IMR-90 (cell line): ENCODE measurements at regions not wholly inside any gene's neighbourhood (a gene's known extent, or its start where the extent isn't known, plus 50 kb on each side); places are given as distances from the start of the nearest gene placed in this dataset.

Source experiments
- ATAC-seq: fragments of 200-7000 bp; cut with Tn5 transposase; 2 replicates; pipeline ENCODE4 v1.9.1; 2020; ENCODE audit warnings: low read depth, mild to moderate bottlenecking, moderate library complexity
- BruUV-seq: library from RNA; stranded (reverse); fragments of 400-500 nt; replicated peaks from 2 replicates; lab custom pipeline; 2021; lab: Mats Ljungman, UMichigan
- CTCF ChIA-PET: fragments of 300-600 bp; formaldehyde crosslinking; extraction: SDS; loops from one replicate; lab custom pipeline; 2021; ENCODE audit warnings: antibody characterized with exemption; lab: Yijun Ruan, JAX
- POLR2A ChIA-PET: fragments of 300-600 bp; sonication (Branson Sonifier 250); formaldehyde crosslinking; loops from one replicate; lab custom pipeline; 2022; ENCODE audit warnings: antibody characterized with exemption; ENCODE audit not compliant: unreplicated experiment; lab: Charles Lee
- DNase-seq: peaks from one replicate; pipeline ENCODE4 v3.0.0; 2013
- H2AFZ ChIP-seq: replicated peaks from 2 replicates; pipeline ENCODE3; 2013; ENCODE audit warnings: low read length, mild to moderate bottlenecking; ENCODE audit not compliant: poor library complexity
- H2AK5ac ChIP-seq: 2 replicates; pipeline ENCODE4 v1.6.1; 2013; ENCODE audit warnings: low read depth, low read length, inconsistent platforms
- H2AK9ac ChIP-seq: replicated peaks from 2 replicates; pipeline ENCODE3; 2013; ENCODE audit warnings: mild to moderate bottlenecking, low read depth, low read length, moderate library complexity; ENCODE audit not compliant: poor library complexity
- H2BK120ac ChIP-seq: 2 replicates; pipeline ENCODE4 v1.6.1; 2013; ENCODE audit warnings: low read depth, low read length, inconsistent platforms
- H2BK15ac ChIP-seq: 3 replicates; pipeline ENCODE4 v1.6.1; 2013; ENCODE audit warnings: low read depth, low read length, inconsistent platforms
- H2BK20ac ChIP-seq: 2 replicates; pipeline ENCODE4 v1.6.1; 2013; ENCODE audit warnings: low read depth, mild to moderate bottlenecking, inconsistent platforms, low read length, moderate library complexity
- H2BK5ac ChIP-seq: 2 replicates; pipeline ENCODE4 v1.6.1; 2013; ENCODE audit warnings: mild to moderate bottlenecking, low read depth, low read length, inconsistent platforms; ENCODE audit not compliant: poor library complexity, severe bottlenecking
- H3K14ac ChIP-seq: replicated peaks from 2 replicates; pipeline ENCODE4 v1.6.1; 2013; ENCODE audit warnings: low read depth, low read length, inconsistent platforms
- H3K18ac ChIP-seq: 2 replicates; pipeline ENCODE4 v1.6.1; 2013; ENCODE audit warnings: low read depth, low read length, control low read depth
- H3K23ac ChIP-seq: 2 replicates; pipeline ENCODE4 v1.6.1; 2013; ENCODE audit warnings: low read depth, low read length, inconsistent platforms
- H3K27ac ChIP-seq: 2 replicates; pipeline ENCODE4 v1.5.1; 2013; ENCODE audit warnings: mild to moderate bottlenecking, control low read depth, low read length; ENCODE audit not compliant: insufficient read depth
- H3K27me3 ChIP-seq: 2 replicates; pipeline ENCODE4 v1.6.1; 2013; ENCODE audit warnings: low read length; ENCODE audit not compliant: control insufficient read depth, insufficient read depth
- H3K36me3 ChIP-seq: 2 replicates; pipeline ENCODE4 v1.6.1; 2013; ENCODE audit warnings: low read length, mixed read lengths; ENCODE audit not compliant: control insufficient read depth, insufficient read depth
- H3K4ac ChIP-seq: 2 replicates; pipeline ENCODE4 v1.6.1; 2013; ENCODE audit warnings: low read depth, low read length, inconsistent platforms
- H3K4me1 ChIP-seq: 2 replicates; pipeline ENCODE4 v1.6.1; 2013; ENCODE audit warnings: low read length, mixed read lengths; ENCODE audit not compliant: control insufficient read depth, insufficient read depth
- H3K4me2 ChIP-seq: 2 replicates; pipeline ENCODE4 v1.6.1; 2013; ENCODE audit warnings: low read depth, mild to moderate bottlenecking, control low read depth, low read length, moderate library complexity
- H3K4me3 ChIP-seq: 2 replicates; pipeline ENCODE4 v1.5.1; 2013; ENCODE audit warnings: low read depth, mild to moderate bottlenecking, control low read depth, low read length, moderate library complexity; ENCODE audit not compliant: insufficient read depth
- H3K56ac ChIP-seq: 2 replicates; pipeline ENCODE4 v1.6.1; 2013; ENCODE audit warnings: low read length, inconsistent platforms; ENCODE audit not compliant: insufficient read depth; ENCODE audit errors: extremely low read depth
- H3K79me1 ChIP-seq, 2 experiments: 2 replicates each; pipeline ENCODE4 v1.6.1; 2013; ENCODE audit warnings: low read length in 2 of 2, inconsistent platforms in 1 of 2, low read depth in 1 of 2
- H3K9ac ChIP-seq: 2 replicates; pipeline ENCODE4 v1.6.1; 2013; ENCODE audit warnings: low read depth, low read length, control low read depth
- H3K9me1 ChIP-seq: 2 replicates; pipeline ENCODE4 v1.6.1; 2013; ENCODE audit warnings: low read length, inconsistent platforms; ENCODE audit not compliant: insufficient read depth
- H3K9me3 ChIP-seq: 2 replicates; pipeline ENCODE4 v1.6.1; 2013; ENCODE audit warnings: low read length; ENCODE audit not compliant: control insufficient read depth, insufficient read depth
- H4K20me1 ChIP-seq: 2 replicates; pipeline ENCODE4 v1.6.1; 2013; ENCODE audit warnings: low read length, inconsistent platforms; ENCODE audit not compliant: insufficient read depth
- H4K5ac ChIP-seq: 2 replicates; pipeline ENCODE4 v1.6.1; 2013; ENCODE audit warnings: mild to moderate bottlenecking, low read depth, low read length, control low read depth
- H4K8ac ChIP-seq, 2 experiments: 2 replicates each; pipeline ENCODE4 v1.6.1; 2013; ENCODE audit warnings: low read depth in 2 of 2, low read length in 2 of 2, control low read depth in 1 of 2, inconsistent platforms in 1 of 2
- H4K91ac ChIP-seq: 2 replicates; pipeline ENCODE4 v1.6.1; 2013; ENCODE audit warnings: low read depth, low read length, inconsistent platforms; ENCODE audit not compliant: insufficient read depth
- CEBPB ChIP-seq: IDR thresholded peaks from 2 replicates; pipeline ENCODE4 v1.6.1; 2012; ENCODE audit warnings: low read depth, low read length, improper control_type of control experiment
- ELK1 ChIP-seq: fragments of 150-350 bp; IDR thresholded peaks from 2 replicates; pipeline ENCODE4 v1.6.1; 2016; ENCODE audit warnings: low read depth, mild to moderate bottlenecking, low read length, moderate library complexity, borderline replicate concordance
- MAFK ChIP-seq: IDR thresholded peaks from 2 replicates; pipeline ENCODE4 v1.6.1; 2012; ENCODE audit warnings: low read depth, low read length, improper control_type of control experiment
- MXI1 ChIP-seq: IDR thresholded peaks from 2 replicates; pipeline ENCODE4 v1.6.1; 2012; ENCODE audit warnings: low read depth, mild to moderate bottlenecking, low read length, moderate library complexity, borderline replicate concordance
- RFX5 ChIP-seq: IDR thresholded peaks from 2 replicates; pipeline ENCODE4 v1.8.0; 2012; ENCODE audit warnings: low read depth, mild to moderate bottlenecking, low read length, moderate library complexity
- WGBS, 2 experiments: methylation state at CpG; one replicate each; pipeline versions ENCODE4 v1.1.5 to v1.1.7; 2013; ENCODE audit warnings: missing lambda C conversion rate in 2 of 2; ENCODE audit not compliant: insufficient read length in 1 of 2; ENCODE audit errors: extremely low coverage in 2 of 2; 5-methylcytosine and 5-hydroxymethylcytosine counted together
- dilution Hi-C: fragments of 300-500 bp; cut with HindIII; formaldehyde crosslinking; loops from one replicate; pipeline ENCODE4 v1.14.3; 2018; ENCODE audit warnings: low sequenced_read_pairs; ENCODE audit not compliant: unreplicated experiment
- in situ Hi-C: fragments of 300-500 bp; cut with MboI; formaldehyde crosslinking; loops from 3 replicates; pipeline ENCODE4 v1.14.3; 2019; ENCODE audit warnings: low sequenced_read_pairs, inconsistent platforms, mixed read lengths
- intact Hi-C: fragments of 100-400 bp; cut with micrococcal nuclease; formaldehyde crosslinking; loops from 2 replicates; pipeline ENCODE4 v1.10.0; 2022

- Histone ChIP-seq H3K36me3 (no peaks in the 10 kb centered on the region), H4K5ac (no peak overlapping the region), H2AFZ (no peak overlapping the region), H3K79me1 (no peaks in the 10 kb centered on the region), H3K9ac (no peak overlapping the region), H2BK120ac (no peak overlapping the region), H3K14ac (no peak overlapping the region), H2BK15ac (no peak overlapping the region), H4K91ac (no peak overlapping the region), H2BK20ac (no peak overlapping the region), H3K4me3 (no peak overlapping the region), H2AK5ac (no peak overlapping the region), H3K9me3 (no peaks in the 10 kb centered on the region), H3K18ac (no peak overlapping the region), H3K27ac (no peak overlapping the region), H3K23ac (no peak overlapping the region), H3K27me3 (no peaks in the 10 kb centered on the region), H3K4me1 (no peaks in the 10 kb centered on the region), H2AK9ac (no peak overlapping the region), H2BK5ac (no peak overlapping the region), H3K56ac (no peak overlapping the region), H3K9me1 (no peaks in the 10 kb centered on the region), H4K8ac (no peak overlapping the region), H4K20me1 (no peaks in the 10 kb centered on the region), H3K4me2 (no peak overlapping the region), H3K4ac (no peak overlapping the region)
- in situ Hi-C loops = no loop called here
- ChIA-PET POLR2A (no interaction called here), CTCF (interaction anchor here (0.6 to 1.4 kb wide), 2 partner anchors 8 to 517 kb away, joined by 3 read pairs; no protein-coding TSS in a partner anchor)
- no CpG with 5 or more reads among the region's 4 CpGs for WGBS, 2 experiments
- TF ChIP-seq CEBPB = no peak
- no peak for TF ChIP-seq RFX5
- TF ChIP-seq MAFK = no peak
- no peak for TF ChIP-seq ELK1
- no peak for TF ChIP-seq MXI1
- BruUV-seq = no TSS peak
- ATAC-seq (no peak), DNase-seq (no peak)
- dilution Hi-C loops = no loop called here
- intact Hi-C loops = no loop called here
These were observed 195.6 kb downstream of the PIK3R1 start for GRCh38 chr5:68411161-68411560.
